ENCODE measurements at regions not wholly inside any gene's neighbourhood (a gene's known extent, or its start where the extent isn't known, plus 50 kb on each side); places are given as distances from the start of the nearest gene placed in this dataset.

GRCh38 chr1:95415146-95415545, 181.1 kb downstream of the RWDD3 start:
- no TSS peak for BruUV-seq (replicated peaks)
- POLR2A ChIA-PET = no interaction called here
- in situ Hi-C loops (cut with HindIII; ENCODE audit: extremely low pct_ligation_motif_present, low pct_unique_long_range_greater_than_20kb) = no loop called here

GRCh38 chr1:95426772-95427171, 192.8 kb downstream of the RWDD3 start:
- Histone ChIP-seq H3K9ac (ENCODE audit: insufficient read depth, low read depth, low read length) (no peak overlapping the region), H2AFZ (ENCODE audit: low read length) (no peak overlapping the region), H4K20me1 (ENCODE audit: insufficient read depth, low read length) (no peaks in the 10 kb centered on the region), H3K9me3 (ENCODE audit: low read length) (no peaks in the 10 kb centered on the region), H3K4me3 (replicated peaks in 1 of 3; ENCODE audit: insufficient read depth in 1 of 3, low read depth in 2 of 3, low read length in 3 of 3) (no peak overlapping the region), H3K4me1 (ENCODE audit: insufficient read depth, low read length) (no peaks in the 10 kb centered on the region), H3K4me2 (ENCODE audit: low read depth, low read length) (no peak overlapping the region), H3K79me2 (ENCODE audit: insufficient read depth, low read length) (no peaks in the 10 kb centered on the region), H3K27me3 (ENCODE audit: control insufficient read depth in 1 of 2, insufficient read depth in 2 of 2, low read length in 2 of 2) (0 out of 5 replicates have a peak, but pooled peaks cover 0 to 1% of the 10 kb centered on the region in 2 experiments), H3K27ac (ENCODE audit: extremely low read length, insufficient read depth, low read length) (no peak overlapping the region), H3K36me3 (replicated peaks in 1 of 2; ENCODE audit: control insufficient read depth in 1 of 2, insufficient read depth in 2 of 2, low read length in 2 of 2) (no peaks in the 10 kb centered on the region)
- no TSS peak for BruUV-seq (replicated peaks)
- no peak for FAIRE-seq
- intact Hi-C loops (cut with micrococcal nuclease; ENCODE audit: unreplicated experiment) (no loop called here), in situ Hi-C loops (cut with HindIII; ENCODE audit: extremely low pct_ligation_motif_present, low pct_unique_long_range_greater_than_20kb) (no loop called here)
- ATAC-seq = no peak
- ChIA-PET CTCF (ENCODE audit: low intra/inter-chr PET ratio, low total read pairs) (no interaction called here), POLR2A (no interaction called here)
- 0% methylated on average over 1 of the region's 1 CpG for WGBS (ENCODE audit: low lambda C conversion rate)
- no peak for DNase-seq (ENCODE audit: low spot score)
- TF ChIP-seq ZNF746 (CRISPR knock-in tag; IDR thresholded peaks at IDR 0.05) (no peak), ZFAT (CRISPR knock-in tag; conservative IDR thresholded peaks at IDR 0.05) (no peak), SP5 (CRISPR knock-in tag; IDR thresholded peaks at IDR 0.05; ENCODE audit: borderline replicate concordance, low read depth) (no peak), ZBED4 (CRISPR knock-in tag; IDR thresholded peaks at IDR 0.05; ENCODE audit: borderline replicate concordance) (no peak), DPF2 (CRISPR knock-in tag; IDR thresholded peaks at IDR 0.05; ENCODE audit: borderline replicate concordance, low read depth) (no peak), ZFP82 (CRISPR knock-in tag; IDR thresholded peaks at IDR 0.05; ENCODE audit: borderline replicate concordance) (no peak), ZNF543 (CRISPR knock-in tag; IDR thresholded peaks at IDR 0.05) (no peak), HIVEP1 (CRISPR knock-in tag; IDR thresholded peaks at IDR 0.05) (no peak), MTA3 (CRISPR knock-in tag; IDR thresholded peaks at IDR 0.05) (no peak), XBP1 (CRISPR knock-in tag; IDR thresholded peaks at IDR 0.05) (no peak), EED (CRISPR knock-in tag; IDR thresholded peaks at IDR 0.05) (no peak), ZNF446 (CRISPR knock-in tag; IDR thresholded peaks at IDR 0.05) (no peak), ZNF557 (CRISPR knock-in tag; IDR thresholded peaks at IDR 0.05) (no peak), ZBTB7B (CRISPR knock-in tag; IDR thresholded peaks at IDR 0.05) (no peak), ZNF530 (CRISPR knock-in tag; IDR thresholded peaks at IDR 0.05; ENCODE audit: low read depth) (no peak), BHLHE40 (IDR thresholded peaks at IDR 0.05; ENCODE audit: low read length) (no peak), ZNF629 (CRISPR knock-in tag; conservative IDR thresholded peaks at IDR 0.05) (no peak)

More at GRCh38 chr1:95415146-95415545, 181.1 kb downstream of the RWDD3 start:
- Histone ChIP-seq H3K4me2 (ENCODE audit: low read depth, low read length) (no peak overlapping the region), H3K36me3 (replicated peaks in 1 of 2; ENCODE audit: control insufficient read depth in 1 of 2, insufficient read depth in 2 of 2, low read length in 2 of 2) (no peaks in the 10 kb centered on the region), H2AFZ (ENCODE audit: low read length) (no peak overlapping the region), H3K27ac (ENCODE audit: extremely low read length, insufficient read depth, low read length) (no peak overlapping the region), H3K4me3 (replicated peaks in 1 of 3; ENCODE audit: insufficient read depth in 1 of 3, low read depth in 2 of 3, low read length in 3 of 3) (no peak overlapping the region), H4K20me1 (ENCODE audit: insufficient read depth, low read length) (no peaks in the 10 kb centered on the region), H3K4me1 (ENCODE audit: insufficient read depth, low read length) (no peaks in the 10 kb centered on the region), H3K9me3 (ENCODE audit: low read length) (no peaks in the 10 kb centered on the region), H3K9ac (ENCODE audit: insufficient read depth, low read depth, low read length) (no peak overlapping the region), H3K27me3 (ENCODE audit: control insufficient read depth in 1 of 2, insufficient read depth in 2 of 2, low read length in 2 of 2) (no peaks in the 10 kb centered on the region), H3K79me2 (ENCODE audit: insufficient read depth, low read length) (no peaks in the 10 kb centered on the region)
- DNase-seq (ENCODE audit: low spot score) (no peak), ATAC-seq (no peak), FAIRE-seq (no peak)
- TF ChIP-seq PHF5A (CRISPR knock-in tag; IDR thresholded peaks at IDR 0.05; ENCODE audit: low read depth, unreplicated experiment) (no peak), ZNF232 (CRISPR knock-in tag; IDR thresholded peaks at IDR 0.05; ENCODE audit: borderline replicate concordance) (no peak), NFRKB (IDR thresholded peaks at IDR 0.05) (no peak), CC2D1A (CRISPR knock-in tag; IDR thresholded peaks at IDR 0.05) (no peak)
- intact Hi-C loops (cut with micrococcal nuclease; ENCODE audit: unreplicated experiment) = no loop called here
- CTCF ChIA-PET (ENCODE audit: low intra/inter-chr PET ratio, low total read pairs) = no interaction called here
